Islet of Langerhans (tissue), 1 donor: ENCODE measurements at regions not wholly inside any gene's neighbourhood (a gene's known extent, or its start where the extent isn't known, plus 50 kb on each side); places are given as distances from the start of the nearest gene placed in this dataset.

Experiments used
- FAIRE-seq: peaks from one replicate; lab custom pipeline; 2011; peaks lifted over from hg19 to GRCh38; lab: Jason Lieb, UNC

GRCh38 chr5:141800617-141801016 is 77.6 kb downstream of the PCDH1 start:
- no peak for FAIRE-seq

GRCh38 chr5:141799507-141800167 is 78.6 kb downstream of the PCDH1 start:
- no peak for FAIRE-seq

DNA sequence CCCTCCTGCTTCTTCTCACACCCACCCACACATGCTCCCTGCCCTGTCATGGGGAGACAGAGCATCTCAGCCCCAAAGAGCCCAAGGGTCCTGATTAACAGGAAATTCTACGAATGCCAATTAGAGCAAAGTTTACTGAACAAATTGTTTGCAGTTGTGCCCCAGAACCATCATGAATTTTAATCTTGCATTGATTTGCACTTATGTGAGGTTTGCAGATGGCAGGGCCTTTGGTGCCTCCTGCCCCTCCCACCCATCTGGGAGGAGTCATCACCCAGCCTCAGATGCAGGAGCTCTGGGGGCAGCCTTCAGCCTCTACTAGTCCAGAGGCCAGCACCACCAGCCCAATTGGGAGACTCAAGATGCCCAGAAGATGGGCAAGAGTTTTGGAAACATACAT is 80.8 kb downstream of the PCDH1 start:
- no peak for FAIRE-seq

GRCh38 chr5:141795421-141795820 is 82.8 kb downstream of the PCDH1 start:
- FAIRE-seq, result no peak

- no peak for FAIRE-seq
Measured at GRCh38 chr5:141793881-141794280, 84.3 kb downstream of the PCDH1 start.

DNA sequence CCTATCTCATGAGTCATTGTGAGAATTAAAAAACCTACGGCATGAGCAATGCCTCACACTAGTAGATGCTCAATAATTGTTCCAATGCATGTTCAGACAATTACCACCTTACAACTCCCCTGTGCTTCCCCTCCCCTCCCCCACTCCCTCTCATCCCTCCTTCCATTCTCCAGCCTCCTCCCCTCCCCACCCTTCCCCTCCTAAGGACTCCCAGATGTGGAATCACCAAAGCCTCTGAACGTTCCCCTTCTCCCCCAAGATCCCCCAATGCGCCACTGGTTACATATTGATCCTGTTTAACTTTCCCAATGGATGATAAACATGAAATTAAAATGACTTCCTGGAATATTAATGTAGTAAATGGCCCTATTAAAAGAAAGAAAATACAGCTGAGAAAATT is 84.8 kb downstream of the PCDH1 start:
- no peak for FAIRE-seq

- FAIRE-seq, result no peak
Measured at GRCh38 chr5:141790630-141791029, 87.6 kb downstream of the PCDH1 start.

DNA sequence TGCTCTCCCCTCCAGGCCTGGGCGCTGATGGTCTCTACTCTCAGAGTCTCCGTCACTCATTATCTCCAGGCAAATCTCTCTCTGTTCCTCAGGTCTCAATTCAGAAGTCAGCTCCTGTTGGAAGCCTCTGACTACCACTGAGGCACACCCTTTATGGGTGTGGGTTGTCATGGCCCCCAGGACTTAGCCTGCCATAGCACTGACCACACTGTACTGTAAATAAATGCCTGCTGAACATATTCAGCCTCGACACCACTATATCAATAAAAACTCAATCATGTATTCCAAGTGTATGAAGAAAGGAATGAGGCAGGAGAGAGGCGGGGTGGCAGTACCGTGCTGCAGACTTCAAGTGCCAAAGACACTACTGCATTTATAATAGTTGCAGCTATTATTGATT is 88.9 kb downstream of the PCDH1 start:
- FAIRE-seq, result no peak

GRCh38 chr5:141788296-141788970 is 89.8 kb downstream of the PCDH1 start:
- FAIRE-seq, result no peak

DNA sequence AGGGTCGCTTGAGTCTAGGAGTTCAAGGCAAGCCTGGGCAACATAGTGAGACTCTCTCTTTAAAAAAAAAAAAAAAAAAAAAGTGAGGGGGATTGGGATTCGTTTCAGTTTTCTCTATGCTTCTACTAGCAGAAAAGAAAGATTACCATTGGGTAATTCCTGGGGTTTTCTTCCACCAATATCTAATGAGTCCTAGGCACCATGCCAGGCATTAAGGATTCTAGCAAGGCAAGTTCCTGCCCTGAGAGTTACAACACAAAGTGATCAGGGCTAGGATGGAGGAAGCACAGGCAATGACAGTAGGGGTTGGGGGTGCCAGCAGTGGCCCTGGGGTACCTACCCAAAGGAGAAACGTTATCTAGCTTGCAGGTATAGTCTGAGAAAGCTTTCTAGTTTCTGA is 90.8 kb downstream of the PCDH1 start:
- FAIRE-seq, result no peak

DNA sequence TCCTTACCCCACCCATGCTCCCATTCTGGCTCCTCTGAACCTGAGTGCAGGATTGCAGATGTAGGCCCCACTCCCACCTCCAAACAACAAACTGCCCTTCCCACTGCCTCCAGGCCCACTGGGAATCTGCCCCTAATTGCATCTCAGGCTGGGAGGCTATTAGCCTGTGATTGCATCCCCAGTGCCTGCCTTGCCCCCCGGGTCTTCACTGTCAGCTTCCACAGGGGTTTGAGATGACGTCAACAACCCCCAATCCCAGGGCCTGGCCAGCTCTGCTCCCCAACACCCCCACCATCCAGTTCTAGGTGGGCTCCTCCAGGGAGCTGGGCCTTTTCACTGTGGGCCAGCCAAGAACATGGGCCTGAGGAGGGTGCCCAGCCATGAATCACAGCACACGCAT is 91.5 kb downstream of the PCDH1 start:
- FAIRE-seq, result no peak

GRCh38 chr5:141785711-141786110 is 92.5 kb downstream of the PCDH1 start:
- no peak for FAIRE-seq

DNA sequence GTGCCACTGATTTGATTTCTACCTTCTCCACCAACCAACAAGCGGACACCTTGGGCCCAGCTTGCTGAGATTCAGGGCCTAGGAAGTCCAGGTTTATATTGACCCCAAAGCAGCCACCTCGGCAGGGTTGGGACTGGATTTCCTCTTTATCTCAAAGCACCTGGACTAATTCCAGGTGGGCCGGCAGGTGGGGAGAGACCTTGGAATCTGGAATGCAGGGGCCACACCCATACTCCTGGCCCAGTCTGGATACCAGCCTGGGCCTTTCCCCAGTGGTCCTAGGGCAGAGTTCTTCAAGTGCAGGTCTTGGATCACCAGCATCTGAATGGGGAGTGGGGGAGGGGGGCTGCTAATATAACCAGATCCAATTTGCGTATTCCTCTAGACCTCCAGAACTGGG is 93.1 kb downstream of the PCDH1 start:
- FAIRE-seq, result no peak

DNA sequence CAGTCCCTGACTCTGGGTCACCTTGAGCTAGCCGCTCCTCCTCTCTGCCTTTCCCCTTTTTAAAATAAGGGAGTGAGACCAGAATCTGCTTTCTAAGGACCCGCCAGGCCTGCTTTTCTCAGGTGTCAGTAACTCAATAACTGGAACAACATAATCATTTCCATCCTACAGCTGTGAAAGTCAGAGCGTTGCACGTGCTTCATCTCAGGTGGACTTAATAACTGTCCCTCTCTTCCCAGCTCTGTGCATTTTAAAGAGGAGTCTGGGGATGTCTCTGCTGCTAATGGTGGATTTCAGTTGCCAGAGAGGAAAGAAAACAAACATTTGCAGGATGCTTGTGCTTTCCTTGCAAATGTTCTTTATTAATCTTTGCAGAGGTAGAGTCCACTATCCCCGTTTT is 93.7 kb downstream of the PCDH1 start:
- no peak for FAIRE-seq

- no peak for FAIRE-seq
Measured at GRCh38 chr5:141783947-141784296, 94.3 kb downstream of the PCDH1 start.

DNA sequence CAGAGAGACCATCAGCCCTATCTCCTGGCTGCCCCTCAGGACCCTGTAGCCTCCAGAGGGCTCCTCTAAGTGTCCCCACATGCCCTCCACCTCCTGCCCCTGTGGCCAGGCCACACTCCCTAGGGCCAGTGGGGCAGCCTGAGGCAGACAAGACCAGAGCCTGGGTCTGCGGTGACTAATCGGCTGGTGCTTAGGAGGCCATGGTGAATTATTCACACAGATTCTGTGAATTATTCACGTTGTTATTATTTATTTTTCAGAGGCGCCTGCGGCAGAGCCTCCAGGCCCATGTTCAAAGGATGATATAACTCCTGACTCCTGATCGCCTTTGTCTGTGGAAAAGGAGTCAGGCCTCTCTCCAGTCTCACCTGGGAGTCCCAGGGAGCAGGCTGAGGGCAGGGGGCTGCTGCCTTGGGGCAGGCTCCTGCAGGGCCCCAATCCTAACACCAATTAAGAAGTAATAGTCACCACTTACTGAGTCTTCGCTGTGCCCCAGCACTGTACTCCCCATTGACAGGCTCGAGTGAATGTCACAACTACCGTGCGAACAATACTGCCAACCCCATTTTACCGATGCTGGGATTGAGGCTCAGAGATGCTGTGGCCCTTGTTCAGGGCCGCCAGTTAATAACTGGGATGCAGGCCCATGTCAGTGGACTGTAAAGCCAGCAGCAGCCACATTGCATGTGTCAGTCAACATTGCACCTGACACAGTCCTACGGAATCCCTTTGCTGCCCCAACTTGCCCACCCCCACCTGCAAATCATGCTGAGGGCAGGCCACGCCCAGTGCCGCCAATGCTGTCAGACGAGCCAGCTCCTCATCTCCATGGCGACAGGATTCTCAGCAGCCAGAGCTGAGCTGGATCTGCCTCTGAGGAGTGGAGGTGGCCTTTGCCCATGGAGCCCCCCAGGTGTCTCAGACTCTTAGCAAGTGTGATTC is 94.9 kb downstream of the PCDH1 start:
- FAIRE-seq, result no peak

- no peak for FAIRE-seq
Measured at GRCh38 chr5:141781910-141782309, 96.3 kb downstream of the PCDH1 start.

DNA sequence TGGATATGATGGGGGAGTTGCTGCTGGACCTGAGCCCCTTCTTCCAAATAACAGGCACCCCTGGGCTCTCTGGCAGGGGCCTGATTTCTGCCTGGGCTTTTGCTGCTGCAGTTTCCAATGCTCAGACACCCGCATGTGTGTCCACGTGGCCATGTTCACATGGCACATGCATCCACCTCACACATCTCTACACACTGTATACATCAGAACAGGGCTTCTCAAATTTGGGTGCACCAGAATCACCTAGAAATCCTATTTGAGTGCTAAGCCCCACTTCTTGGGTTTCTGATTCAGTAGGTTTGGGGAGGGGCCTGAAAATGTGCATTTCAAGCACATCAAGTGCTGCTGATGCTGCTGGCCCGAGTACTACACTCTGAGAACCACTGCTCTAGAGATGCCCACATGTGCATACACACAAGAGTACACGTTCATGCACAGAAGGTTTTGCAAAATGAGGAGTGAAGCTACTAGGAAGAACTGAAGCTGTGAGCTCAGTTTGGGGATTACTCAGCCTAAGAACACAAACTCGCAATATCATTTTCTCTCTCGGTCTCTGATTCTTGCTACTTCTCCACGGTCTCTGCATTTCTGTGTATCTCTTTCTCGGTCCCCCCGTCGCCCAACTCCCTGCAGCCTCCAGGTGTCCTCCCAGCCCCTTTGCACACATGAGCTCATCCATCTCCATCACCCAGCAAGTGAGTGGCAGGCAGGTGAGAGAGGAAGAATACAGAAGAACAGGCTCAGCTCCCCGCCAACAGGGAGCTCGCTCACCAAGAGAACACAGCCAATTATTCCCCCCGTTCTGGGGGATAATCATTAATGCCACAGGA is 97.0 kb downstream of the PCDH1 start:
- FAIRE-seq, result no peak

DNA sequence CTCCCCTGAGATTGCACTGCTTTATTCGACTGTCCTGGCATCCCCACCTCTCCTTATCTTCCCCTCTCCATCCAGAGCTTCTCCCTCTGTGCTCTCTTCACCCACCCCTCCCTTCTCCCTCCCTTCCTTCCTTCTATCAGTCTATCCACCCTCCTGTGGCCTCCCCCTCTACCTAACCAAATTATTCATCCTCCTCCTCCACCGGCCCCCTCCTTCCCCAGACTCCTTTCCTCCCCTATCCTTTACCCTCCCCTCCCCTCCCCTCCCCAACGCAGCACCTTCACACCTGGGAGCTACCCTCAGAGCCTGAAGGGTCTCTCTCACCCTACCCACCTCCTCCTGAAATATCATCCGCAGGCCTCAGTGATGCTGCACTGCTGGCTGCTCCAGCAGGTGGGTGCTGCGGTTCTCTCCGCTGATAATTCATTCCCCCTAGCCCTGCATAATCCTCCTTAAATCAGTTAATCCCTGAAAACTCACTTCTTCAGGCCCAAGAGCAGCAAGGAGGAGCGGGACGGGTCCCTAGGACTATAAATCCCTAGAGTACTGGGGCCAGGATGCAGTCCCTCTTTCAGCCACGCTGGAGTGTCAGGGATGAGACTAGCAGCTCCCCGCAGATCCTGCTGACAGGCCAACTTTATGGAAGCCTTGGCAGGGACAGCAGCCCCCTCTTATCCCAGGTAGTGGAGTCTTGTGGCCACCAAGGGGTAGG is 97.8 kb downstream of the PCDH1 start:
- no peak for FAIRE-seq

GRCh38 chr5:141779503-141779973 is 97.5 kb upstream of the ARAP3 start:
- FAIRE-seq, result no peak

DNA sequence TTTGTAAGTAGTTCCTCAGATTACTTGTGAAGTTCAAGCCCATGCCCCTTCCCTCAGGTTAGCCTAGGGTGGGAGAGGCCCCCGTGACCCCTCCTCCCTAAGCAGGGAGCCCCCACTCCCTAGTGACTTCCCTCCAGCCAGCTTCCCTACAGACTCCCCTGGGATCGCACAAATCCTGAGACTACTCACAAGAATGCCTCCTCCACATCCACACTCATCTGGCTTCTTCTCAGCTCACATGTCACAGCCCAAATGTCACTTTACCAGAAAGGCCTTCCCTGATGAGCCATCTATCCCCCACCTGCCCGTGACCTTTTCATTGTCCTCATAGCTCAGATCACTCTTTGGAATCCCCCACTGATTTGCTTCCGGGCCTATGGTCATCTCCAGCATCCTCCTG is 96.7 kb upstream of the ARAP3 start:
- FAIRE-seq, result no peak

GRCh38 chr5:141778206-141778605 is 96.2 kb upstream of the ARAP3 start:
- no peak for FAIRE-seq
